Keratinocyte (primary cell): ENCODE measurements at regions not wholly inside any gene's neighbourhood (a gene's known extent, or its start where the extent isn't known, plus 50 kb on each side); places are given as distances from the start of the nearest gene placed in this dataset.

Experiments used
- CTCF ChIP-seq, 3 experiments: IDR thresholded peaks in 1 of 3; conservative IDR thresholded peaks in 1 of 3; optimal IDR thresholded peaks in 1 of 3; 2 replicates in 2 of 3; 3 replicates in 1 of 3; pipeline versions ENCODE3 to v1.5.1; 2011; ENCODE audit warnings: low read length in 3 of 3, mild to moderate bottlenecking in 3 of 3, moderate library complexity in 2 of 3, control low read depth in 1 of 3, inconsistent platforms in 1 of 3; ENCODE audit not compliant: insufficient read depth in 2 of 3; ENCODE audit errors: extremely low read depth in 1 of 3
- EZH2 ChIP-seq: IDR thresholded peaks from one replicate; pipeline ENCODE4 v1.6.1; 2012; ENCODE audit warnings: inconsistent platforms, mild to moderate bottlenecking, low read length, moderate library complexity

GRCh38 chr7:67553378-67553777 lies 556.7 kb downstream of the TYW1 start:
- TF ChIP-seq EZH2 = no peak
- no peak for TF ChIP-seq CTCF (optimal IDR thresholded peaks at IDR 0.05 in 1 of 3, IDR thresholded peaks at IDR 0.05 in 1 of 3, conservative IDR thresholded peaks at IDR 0.05 in 1 of 3; ENCODE audit: extremely low read depth in 1 of 3, insufficient read depth in 2 of 3, low read length in 3 of 3)
